OCI-M1 (cell line): ENCODE measurements at regions not wholly inside any gene's neighbourhood (a gene's known extent, or its start where the extent isn't known, plus 50 kb on each side); places are given as distances from the start of the nearest gene placed in this dataset.
"Not testable (repeated sequence)": the region's sequence is repeated elsewhere in the genome, so short reads cannot be mapped to it uniquely, and the experiment has no call there.

ENCODE experiments used
- DNase-seq: peaks from one replicate; lab custom pipeline; 2025; lab: John Stamatoyannopoulos, UW

DNA sequence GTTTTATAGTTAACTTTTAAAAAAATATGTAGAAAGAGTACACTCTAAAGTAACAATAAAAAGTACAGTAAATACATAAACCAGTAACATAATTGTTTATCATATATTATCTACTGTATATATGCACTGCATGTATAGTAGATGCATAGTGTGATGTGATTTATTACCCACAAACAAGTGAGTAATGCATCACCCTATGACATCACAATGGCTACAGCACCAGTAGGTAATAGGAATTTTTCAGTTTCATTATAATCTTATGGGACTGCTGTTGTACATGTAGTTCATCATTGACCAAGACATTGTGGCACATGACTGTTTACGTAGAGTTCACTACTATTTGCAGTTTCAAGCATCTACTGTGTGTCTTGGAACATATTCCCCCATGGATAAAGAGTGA, 1047.2 kb downstream of the ROBO2 start:
- no peak for DNase-seq

DNA sequence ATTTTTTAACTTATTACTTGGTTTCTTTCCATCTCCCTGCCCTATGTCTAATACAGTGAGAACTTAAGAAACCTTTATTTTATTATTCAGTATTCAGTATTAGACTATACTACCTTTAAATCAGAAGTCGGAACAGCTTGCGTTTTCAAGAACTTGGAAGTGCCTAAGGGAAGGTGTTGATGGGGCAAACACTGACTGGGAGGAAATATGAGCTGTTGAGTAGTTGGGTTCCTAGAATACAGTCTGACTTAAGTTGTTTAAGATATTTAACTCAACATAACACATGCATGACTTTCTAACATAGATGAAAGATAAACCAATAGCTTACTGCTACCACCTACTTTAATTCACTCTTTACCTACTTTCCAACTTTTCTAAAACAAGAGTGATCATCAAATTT, 1048.1 kb downstream of the ROBO2 start:
- DNase-seq: no peak

DNA sequence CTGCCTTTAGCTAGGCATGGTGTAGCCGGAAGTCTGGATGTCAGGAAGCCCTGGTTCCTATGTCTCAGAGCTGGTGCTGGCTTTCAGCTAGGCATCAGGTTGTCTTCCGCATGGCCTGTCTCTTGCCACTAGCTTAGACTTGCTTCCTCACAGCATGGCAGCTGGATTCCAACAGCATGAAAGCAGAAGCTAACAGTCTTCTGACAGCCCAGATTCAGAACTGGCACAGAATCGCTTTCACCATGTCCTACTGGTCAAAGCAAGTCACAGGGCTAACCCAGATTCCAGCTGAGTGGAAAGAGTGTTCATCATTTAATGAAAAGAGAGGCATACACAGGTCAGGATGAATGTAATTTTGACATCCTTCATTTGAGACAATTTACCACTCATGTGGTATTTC, 1050.5 kb downstream of the ROBO2 start:
- DNase-seq: no peak

DNA sequence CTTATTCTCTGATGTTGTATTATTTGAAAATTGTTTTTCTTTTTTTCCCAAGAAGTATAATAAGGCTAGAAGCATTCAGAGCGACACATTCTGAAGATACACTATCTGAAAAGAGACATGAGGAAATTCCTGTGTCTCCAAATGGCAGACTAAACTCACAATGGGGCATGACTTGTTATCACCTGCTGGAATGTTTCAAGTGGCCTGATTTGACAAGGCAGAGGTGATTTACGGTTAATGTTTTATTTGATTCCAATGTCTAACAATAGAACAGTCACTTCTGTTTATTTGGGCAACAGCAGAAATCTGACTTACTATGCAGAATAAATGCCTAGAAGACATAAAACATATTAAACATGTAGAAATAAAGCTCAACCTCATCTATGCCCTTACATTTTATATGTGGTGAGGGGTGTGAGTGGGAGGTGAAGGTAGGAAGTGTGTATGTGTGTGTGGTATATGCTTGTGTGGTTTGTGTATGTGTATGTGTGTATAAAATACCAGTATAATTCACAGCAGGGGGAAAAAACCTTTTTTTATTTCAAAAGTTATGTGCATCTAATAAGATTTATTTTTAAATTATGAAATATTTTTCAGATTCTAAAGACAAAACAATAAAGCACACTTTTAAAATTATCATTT, 1051.7 kb downstream of the ROBO2 start:
- no peak for DNase-seq

- not testable (repeated sequence) for DNase-seq
Observed at GRCh38 chr3:78092574-78092973, 1052.7 kb downstream of the ROBO2 start.

GRCh38 chr3:78096488-78097255, 1056.8 kb downstream of the ROBO2 start:
- no peak for DNase-seq

DNA sequence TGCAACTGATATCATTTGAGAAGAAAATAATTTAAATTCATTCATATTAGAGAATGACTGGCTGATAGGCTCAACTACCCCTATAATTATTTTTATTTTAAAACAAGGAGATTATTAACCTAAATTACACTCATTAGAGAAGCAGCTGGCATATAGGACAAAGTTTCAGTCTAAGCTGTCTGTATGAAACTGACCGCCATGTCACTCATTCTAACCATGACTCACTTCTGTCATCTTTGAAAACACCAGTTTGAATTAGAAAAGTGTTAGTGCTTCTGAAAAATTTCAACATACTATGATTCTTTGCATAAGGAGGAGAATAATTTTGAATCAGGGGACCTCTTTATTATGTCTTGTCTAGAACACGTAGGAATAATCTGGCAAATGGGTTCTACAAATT, 1058.5 kb downstream of the ROBO2 start:
- no peak for DNase-seq

DNA sequence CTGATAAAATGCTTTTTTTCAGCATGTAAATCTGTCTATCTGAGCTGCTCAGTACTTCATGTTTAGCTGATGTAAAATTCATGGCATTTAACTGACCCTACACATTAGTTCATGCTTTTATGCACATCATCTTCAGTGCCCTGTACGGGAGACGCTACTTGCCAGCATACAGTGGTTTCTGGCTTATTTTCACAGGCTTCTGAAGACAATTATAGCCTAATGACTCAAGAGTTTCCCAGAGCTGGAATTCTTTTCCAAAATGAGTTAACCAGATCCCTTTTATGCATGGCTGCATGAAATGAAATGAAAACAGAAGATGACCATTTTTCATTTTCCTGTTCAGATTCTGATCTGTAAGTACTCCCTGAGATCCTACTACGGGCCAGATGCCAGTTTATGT, 1061.5 kb downstream of the ROBO2 start:
- DNase-seq: no peak

DNA sequence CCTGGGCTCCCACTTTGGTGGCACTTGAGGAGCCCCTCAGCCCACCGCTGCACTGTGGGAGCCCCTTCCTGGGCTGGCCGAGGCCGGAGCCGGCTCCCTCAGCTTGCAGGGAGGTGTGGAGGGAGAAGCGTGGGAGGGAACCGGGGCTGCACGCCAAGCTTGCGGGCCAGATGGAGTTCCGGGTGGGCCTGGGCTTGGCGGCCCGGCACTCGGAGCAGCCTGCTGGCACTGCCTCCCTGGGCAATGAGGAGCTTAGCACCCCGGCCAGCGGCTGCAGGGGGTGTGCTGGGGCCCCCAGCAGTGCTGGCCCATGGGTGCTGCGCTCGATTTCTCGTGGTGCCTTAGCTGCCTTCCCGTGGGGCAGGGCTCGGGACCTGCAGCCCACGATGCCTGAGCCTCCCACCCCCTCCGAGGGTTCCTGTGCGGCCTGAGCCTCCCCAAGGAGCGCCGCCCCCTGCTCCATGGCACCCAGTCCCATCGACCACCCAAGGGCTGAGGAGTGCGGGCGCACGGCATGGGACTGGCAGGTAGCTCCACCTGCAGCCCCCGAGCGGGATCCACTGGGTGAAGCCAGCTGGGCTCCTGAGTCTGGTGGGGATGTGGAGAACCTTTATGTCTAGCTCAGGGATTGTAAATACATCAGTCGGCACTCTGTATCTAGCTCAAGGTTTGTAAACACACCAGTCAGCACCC, 1068.5 kb downstream of the ROBO2 start:
- DNase-seq: not testable (repeated sequence)

DNA sequence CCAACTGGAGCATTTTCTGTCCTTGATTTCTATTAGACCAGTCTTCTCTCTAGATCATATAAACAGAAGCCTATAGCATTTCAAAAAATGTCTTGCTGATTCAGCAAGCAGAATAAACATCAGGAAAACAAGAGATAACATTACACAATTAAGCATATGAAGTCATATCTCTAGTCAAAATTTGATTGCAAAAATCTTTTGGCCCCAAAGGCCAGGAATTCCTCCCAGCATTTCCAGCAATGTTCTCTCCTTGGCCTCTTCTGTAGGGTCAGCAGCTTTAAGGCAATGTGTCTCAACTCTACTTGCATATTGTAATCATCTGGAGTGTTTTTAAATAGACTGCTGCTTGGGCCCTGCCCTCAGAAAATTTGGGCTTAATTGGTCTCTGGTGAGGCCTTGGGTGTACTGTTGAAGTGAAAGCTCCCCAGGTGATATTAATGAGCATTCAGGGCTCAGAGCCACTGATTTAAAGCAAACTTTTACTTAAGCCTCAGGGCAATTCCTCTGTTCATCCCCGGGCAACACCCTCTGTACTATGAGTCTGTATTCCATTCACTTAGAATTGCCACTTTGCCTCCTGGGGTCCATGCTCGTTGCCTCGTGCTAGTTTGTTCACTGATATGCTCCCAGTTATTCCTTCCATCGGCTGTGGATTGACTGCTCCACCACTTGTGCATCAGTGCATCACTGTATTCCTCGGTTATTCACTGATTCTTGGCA, 1072.6 kb downstream of the ROBO2 start:
- no peak for DNase-seq

DNA sequence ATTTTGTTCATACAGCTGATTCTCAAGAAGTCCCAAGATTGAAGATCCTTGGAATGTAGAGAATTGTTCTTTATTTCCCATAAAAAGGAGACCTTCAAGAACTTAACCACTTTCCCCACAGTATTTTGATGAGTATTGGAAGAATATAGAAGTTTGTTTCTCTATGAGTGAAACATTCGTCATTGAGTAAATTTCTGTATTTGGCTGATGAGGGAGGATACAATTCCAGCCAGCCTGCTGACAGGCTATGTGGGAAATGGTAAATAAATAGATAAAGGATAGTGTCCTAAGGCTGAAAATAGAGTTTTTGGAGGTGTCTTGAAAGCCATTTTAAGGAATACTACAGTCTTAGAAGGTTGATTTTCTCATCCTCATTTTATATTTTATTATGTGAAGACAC, 1076.1 kb downstream of the ROBO2 start:
- DNase-seq: no peak

DNA sequence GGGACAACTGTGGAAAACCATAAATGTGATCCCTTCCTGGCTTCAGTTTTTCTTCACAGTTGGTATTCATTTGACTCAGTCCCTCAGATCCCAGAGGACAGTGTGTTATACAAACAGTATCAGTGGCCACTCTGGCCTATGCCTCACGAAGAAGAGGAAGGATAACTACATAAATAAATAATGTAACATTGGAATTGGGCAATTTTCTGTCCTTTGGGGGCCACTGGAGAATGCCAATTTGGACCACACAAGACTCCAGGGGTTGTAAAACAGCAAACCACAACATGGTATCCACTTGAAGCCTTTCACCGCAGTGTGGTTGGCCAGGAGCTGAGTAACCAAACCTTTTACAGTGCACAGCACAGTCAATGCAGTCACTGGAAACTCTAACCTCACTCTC, 1077.0 kb downstream of the ROBO2 start:
- DNase-seq: no peak

DNA sequence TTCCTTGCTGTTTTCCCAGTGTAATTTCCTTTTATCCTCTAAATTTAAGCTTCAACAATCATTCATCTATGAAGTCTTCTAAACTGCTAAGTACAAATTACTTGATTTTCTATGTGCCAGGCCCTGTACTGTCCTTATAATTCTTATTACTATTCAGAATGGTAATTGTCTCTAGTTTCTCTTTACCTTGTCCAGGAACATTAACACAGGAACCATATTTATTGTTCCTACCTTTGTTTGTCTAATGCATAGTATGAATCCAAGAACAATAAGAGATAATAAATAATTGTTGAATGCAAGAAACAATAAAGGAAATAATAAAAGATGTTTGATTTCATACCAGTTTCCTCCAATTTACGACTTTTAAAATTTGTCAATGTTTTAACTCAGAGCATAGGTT, 1083.2 kb downstream of the ROBO2 start:
- DNase-seq: no peak

- no peak for DNase-seq
Observed at GRCh38 chr3:78129707-78130106, 1089.8 kb downstream of the ROBO2 start.

DNA sequence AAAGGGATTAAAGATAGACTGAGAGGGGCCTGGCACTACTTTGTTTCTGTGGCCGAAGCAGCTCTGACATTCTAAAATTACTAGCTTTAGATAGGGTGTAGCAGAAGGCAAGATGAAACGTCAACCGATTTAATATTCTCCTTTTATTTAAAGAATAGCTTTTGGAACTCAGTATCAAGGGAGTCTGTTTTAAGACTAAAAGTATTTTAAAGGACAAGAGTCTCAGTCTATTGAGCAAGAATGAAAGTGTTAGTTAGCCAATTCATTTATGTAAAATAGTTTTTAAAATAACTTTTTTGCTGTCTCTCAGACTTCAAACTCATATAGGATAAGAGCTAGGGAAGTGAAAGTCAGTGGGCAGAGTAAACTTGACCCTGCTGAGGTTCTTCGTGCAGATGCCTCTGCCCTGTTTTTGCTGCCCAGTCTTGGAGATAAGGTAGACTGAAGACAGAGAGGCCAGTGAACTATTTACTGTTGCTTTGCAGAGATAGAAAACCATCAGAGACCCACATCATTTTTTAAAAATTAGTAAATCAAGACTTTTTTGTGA, 1090.9 kb downstream of the ROBO2 start:
- no peak for DNase-seq

- no peak for DNase-seq
Observed at GRCh38 chr3:78134496-78134895, 1094.6 kb downstream of the ROBO2 start.

GRCh38 chr3:78139166-78139565, 1099.3 kb downstream of the ROBO2 start:
- no peak for DNase-seq

DNA sequence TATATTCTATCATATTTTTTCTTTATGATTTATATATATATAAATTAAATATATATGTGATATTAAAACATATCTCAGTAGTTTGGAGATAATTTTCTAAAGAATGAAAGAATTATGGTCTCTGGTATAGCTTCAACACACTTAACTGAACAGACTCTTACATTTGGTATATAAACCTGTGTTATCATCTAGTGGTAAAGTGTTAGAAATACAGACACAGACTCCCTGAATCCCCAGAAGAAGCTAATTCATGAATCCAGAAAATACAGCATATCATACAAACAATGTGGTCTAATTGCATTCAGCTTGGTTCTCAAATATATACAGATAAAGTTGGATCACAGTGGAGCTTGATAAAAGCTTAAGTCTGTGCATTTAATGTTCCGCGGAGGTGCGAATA, 1100.4 kb downstream of the ROBO2 start:
- DNase-seq: no peak

DNA sequence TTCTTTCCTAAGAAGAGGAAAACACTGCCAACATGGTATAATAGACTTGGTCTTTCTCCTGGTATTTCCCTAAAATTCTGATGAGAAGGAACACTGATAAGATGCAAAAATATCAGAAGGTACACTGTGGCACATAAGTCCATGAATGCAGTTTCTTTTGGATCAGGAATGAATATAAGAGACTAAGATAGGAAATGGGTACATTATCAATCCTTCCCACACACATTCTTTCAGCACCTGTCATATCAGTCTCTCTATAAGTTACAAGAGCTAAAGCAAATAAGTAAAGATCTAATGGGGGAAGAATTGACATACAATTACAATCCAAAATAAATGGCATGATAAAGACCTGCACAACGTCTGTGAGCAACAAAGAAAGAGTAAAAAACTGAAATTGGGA, 1101.0 kb downstream of the ROBO2 start:
- no peak for DNase-seq

DNA sequence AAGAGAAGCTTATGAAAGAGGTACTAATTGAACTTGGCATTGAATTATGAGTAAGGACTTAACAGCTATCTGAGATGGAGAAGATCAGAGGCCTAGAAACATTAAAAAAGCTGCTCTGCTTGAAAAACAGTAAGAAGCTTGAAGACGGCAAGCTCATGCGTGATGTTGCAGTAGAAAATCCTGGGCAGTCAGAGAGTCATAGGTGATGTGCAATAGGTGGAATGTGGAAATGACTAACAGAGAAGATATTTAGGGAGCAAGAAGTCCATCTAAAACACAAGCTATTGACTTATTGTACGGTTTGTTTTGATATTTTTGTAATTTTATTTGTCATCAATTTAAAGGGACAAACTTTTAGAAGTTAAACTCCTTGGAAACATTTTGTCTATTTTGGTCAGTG, 1101.4 kb downstream of the ROBO2 start:
- DNase-seq: no peak

DNA sequence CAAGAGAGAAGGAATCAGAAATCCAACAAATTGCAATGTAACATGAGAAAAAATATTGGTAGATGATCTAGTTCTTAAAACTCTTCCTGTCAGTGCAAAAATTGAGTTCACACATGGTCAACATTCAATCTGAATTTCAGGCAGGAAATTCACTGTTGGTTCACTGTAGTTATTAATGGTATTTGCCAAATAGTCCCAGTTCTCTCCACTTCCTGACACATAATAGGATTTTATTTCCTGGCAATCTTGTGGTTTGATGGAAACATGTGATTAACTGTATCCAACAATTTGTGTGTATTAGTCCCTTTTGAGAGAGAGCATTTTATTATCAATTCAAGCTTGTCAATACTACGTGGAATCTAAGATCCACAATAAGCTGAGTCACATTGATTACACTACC, 1103.1 kb downstream of the ROBO2 start:
- DNase-seq: no peak

DNA sequence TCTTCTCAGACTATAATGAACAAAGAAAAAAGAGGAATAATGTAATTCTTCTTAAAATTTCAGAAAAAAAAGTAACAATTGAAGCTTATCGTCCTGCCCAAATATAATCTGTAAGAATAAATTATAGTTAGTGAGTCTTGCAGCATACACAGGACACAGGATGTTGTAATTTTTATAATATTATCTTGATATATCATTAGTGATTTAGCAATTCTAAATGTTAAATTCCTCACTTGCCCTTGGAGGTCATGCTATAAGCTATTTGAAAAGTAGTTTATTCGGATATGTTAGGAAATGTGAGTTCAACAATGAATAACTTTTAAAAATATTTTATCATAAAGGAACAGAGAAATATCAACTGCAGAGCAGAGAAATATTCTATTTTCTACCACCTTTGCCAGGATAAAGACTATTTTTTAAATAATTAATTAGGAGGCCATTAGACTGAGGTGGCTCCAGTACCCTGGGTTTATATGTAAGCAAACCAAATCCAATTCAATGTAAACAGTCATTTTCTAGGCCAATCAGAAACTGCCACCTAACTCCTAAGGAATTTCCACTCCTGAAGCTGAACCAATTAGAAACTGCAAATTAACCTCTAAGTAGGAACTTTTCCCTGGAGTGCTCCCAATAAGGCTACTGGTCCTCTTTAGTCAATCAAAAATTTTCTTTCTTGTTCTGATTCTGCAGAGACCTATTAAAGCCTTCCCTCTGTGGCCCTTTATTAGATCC, 1109.3 kb downstream of the ROBO2 start:
- no peak for DNase-seq
